Ishikawa (cell line): ENCODE measurements at regions not wholly inside any gene's neighbourhood (a gene's known extent, or its start where the extent isn't known, plus 50 kb on each side); places are given as distances from the start of the nearest gene placed in this dataset.

Experiments
- EP300 ChIP-seq: IDR thresholded peaks from 2 replicates; pipeline ENCODE4 v1.6.1; 2012; ENCODE audit warnings: borderline replicate concordance
- FOXM1 ChIP-seq: IDR thresholded peaks from 2 replicates; pipeline ENCODE4 v1.6.1; 2012; ENCODE audit warnings: low read depth, borderline replicate concordance
- MAX ChIP-seq: IDR thresholded peaks from 2 replicates; pipeline ENCODE4 v1.6.1; 2012
- NFIC ChIP-seq: IDR thresholded peaks from 2 replicates; pipeline ENCODE4 v1.6.1; 2012
- RAD21 ChIP-seq: IDR thresholded peaks from 2 replicates; pipeline ENCODE4 v1.6.1; 2012; ENCODE audit warnings: low read depth
- REST ChIP-seq: IDR thresholded peaks from 2 replicates; pipeline ENCODE4 v1.6.1; 2012; ENCODE audit warnings: low read depth, mild to moderate bottlenecking
- TEAD4 ChIP-seq: IDR thresholded peaks from 2 replicates; pipeline ENCODE4 v1.6.1; 2012
- YY1 ChIP-seq: IDR thresholded peaks from 2 replicates; pipeline ENCODE4 v1.6.1; 2012; ENCODE audit warnings: low read depth
- ZBTB7A ChIP-seq: IDR thresholded peaks from 2 replicates; pipeline ENCODE4 v1.6.1; 2012; ENCODE audit warnings: low read depth

GRCh38 chrX:3442691-3443090 lies 96.2 kb upstream of the MXRA5 start:
- TF ChIP-seq RAD21, result no peak
- TF ChIP-seq EP300, result no peak
- TF ChIP-seq TEAD4, result no peak
- no peak for TF ChIP-seq REST
- TF ChIP-seq FOXM1, result no peak
- TF ChIP-seq ZBTB7A, result no peak
- no peak for TF ChIP-seq YY1
- TF ChIP-seq NFIC, result no peak
- no peak for TF ChIP-seq MAX
